ENCODE measurements at regions not wholly inside any gene's neighbourhood (a gene's known extent, or its start where the extent isn't known, plus 50 kb on each side); places are given as distances from the start of the nearest gene placed in this dataset.

DNA sequence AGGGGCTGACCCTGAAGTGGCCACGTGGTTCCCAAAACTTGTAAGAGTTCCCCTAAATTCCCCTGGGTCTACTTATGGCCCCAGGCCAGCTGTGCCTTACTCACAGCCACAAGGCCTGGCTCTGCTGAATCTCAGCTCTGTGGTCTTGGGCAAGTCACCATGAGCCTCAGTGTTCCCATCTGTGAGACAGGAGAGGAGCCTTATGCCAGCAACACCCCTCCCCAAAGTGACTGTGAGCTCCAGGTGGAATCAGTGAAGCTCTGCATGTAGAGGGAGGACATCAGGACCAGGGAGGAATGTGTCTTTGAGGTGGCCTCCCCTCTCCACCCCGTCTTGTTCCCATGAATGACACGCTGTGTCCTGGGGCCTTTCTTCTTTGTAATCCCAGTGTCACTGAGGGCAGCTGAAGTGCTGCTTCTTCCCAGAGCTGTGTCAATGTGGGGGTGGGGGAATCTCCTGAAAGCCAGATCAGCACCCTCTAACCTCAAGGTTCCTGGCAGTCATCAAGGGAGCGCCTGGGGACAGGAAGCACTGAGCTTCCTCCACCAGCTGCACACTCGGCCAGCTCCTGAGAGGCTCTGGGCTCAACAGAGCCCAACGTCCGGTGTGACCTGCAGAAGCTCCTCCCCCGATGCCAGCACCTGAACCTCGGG is 258.9 kb downstream of the UACA start:
- Histone ChIP-seq H3K36me3 (ENCODE audit: control insufficient read depth, low read length) (no peaks in the 10 kb centered on the region), H4K20me1 (ENCODE audit: control insufficient read depth, insufficient read depth, low read depth, low read length) (no peaks in the 10 kb centered on the region), H3K9me2 (replicated peaks; ENCODE audit: control insufficient read depth, low read length) (no peaks in the 10 kb centered on the region), H3K4me1 (ENCODE audit: control insufficient read depth, low read length) (peaks cover 50% of the 10 kb centered on the region), H3K4me3 (ENCODE audit: low read length) (peak overlapping the region; percentile 5; the same call in 1 of the 2 replicates), H3K79me2 (ENCODE audit: control insufficient read depth, low read length) (no peaks in the 10 kb centered on the region), H3F3A (ENCODE audit: control insufficient read depth, insufficient read depth) (no peaks in the 10 kb centered on the region), H3K27me3 (ENCODE audit: control insufficient read depth, low read length) (peaks cover 11% of the 10 kb centered on the region), H3K4me2 (ENCODE audit: low read length) (peak overlapping the region; percentile 47), H3K27ac (ENCODE audit: low read depth, low read length) (no peak overlapping the region), H3K9me3 (ENCODE audit: control insufficient read depth, insufficient read depth, low read length) (peaks cover 6% of the 10 kb centered on the region)
- no peak for TF ChIP-seq EZH2phosphoT487 (IDR thresholded peaks at IDR 0.05; ENCODE audit: borderline replicate concordance, low read length)
- no peak for TF ChIP-seq CTCF (IDR thresholded peaks at IDR 0.05; ENCODE audit: low read depth, low read length, poor library complexity, severe bottlenecking)

DNA sequence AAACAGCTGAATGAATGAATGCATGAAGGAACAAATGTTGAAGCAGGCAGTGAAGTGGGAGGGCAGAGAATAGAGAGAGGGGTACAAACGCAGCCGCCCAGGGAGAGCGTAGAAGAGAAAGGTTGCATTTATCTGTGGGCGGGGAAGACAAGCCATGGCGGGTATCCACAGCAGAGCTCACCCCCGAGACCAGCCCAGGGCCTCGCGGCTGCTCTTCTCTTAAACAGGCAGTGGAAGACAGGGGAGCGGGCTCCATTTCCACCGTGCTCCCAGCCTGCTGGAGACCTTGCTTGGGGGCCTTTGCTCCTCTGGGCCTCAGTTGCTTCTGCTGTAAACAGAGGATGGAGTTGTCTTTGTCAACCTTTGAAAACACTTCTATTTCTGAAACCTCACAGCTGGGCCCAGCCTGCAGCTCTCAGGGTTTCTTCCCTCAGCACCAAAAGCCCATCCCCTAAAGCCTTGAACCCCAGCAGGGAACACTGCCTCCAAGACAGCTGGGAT is 259.5 kb downstream of the UACA start:
- H3K79me2 ChIP-seq (ENCODE audit: control insufficient read depth, low read length) = no peaks in the 10 kb centered on the region
- H3K9me2 ChIP-seq (replicated peaks; ENCODE audit: control insufficient read depth, low read length) = no peaks in the 10 kb centered on the region
- no peaks in the 10 kb centered on the region for H4K20me1 ChIP-seq (ENCODE audit: control insufficient read depth, insufficient read depth, low read depth, low read length)
- no peaks in the 10 kb centered on the region for H3K36me3 ChIP-seq (ENCODE audit: control insufficient read depth, low read length)
- no peaks in the 10 kb centered on the region for H3F3A ChIP-seq (ENCODE audit: control insufficient read depth, insufficient read depth)
- H3K4me3 ChIP-seq (ENCODE audit: low read length) = peak overlapping the region; percentile 5; the same call in 1 of the 2 replicates
- H3K4me2 ChIP-seq (ENCODE audit: low read length) = peak overlapping the region; percentile 47
- peaks cover 11% of the 10 kb centered on the region for H3K27me3 ChIP-seq (ENCODE audit: control insufficient read depth, low read length)
- TF ChIP-seq EZH2phosphoT487 (IDR thresholded peaks at IDR 0.05; ENCODE audit: borderline replicate concordance, low read length) = no peak
- TF ChIP-seq CTCF (IDR thresholded peaks at IDR 0.05; ENCODE audit: low read depth, low read length, poor library complexity, severe bottlenecking) = no peak
- peaks cover 4% of the 10 kb centered on the region; the same call in 1 of the 2 replicates for H3K9me3 ChIP-seq (ENCODE audit: control insufficient read depth, insufficient read depth, low read length)
- H3K4me1 ChIP-seq (ENCODE audit: control insufficient read depth, low read length) = peaks cover 46% of the 10 kb centered on the region
- no peak overlapping the region for H3K27ac ChIP-seq (ENCODE audit: low read depth, low read length)

DNA sequence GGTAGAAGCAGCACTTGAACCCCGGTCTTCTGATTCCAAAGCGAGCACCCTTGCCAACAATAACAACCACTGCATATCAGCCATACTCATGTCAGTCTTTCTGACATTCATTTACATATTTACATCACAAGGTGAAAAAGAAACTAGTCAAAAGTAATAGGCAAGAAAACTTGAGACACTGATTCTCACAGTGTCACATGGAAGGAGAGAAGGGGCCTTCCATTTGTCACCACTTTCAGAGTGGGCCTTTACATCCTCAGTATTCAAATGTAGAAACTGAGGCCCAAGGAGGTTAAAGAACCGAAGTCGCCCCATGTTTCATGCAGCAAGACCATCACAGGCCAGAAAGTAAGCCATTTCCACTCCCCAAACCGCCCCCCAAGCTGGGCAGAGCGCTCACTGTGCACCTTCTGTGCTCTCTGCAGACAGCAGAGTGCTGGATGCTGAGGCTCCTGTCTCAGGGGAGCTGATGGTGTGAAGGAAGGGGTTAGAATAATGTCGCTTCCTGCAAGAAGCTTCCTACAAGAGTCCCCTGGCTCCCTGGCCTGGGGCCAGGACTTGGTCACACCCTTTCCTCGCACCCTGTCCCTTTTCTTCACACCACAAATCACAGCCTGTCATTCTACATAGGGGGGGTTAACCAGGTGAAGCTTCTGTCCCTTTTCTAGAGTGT is 260.1 kb downstream of the UACA start:
- peak overlapping the region; percentile 47 for H3K4me2 ChIP-seq (ENCODE audit: low read length)
- peaks cover 11% of the 10 kb centered on the region for H3K27me3 ChIP-seq (ENCODE audit: control insufficient read depth, low read length)
- H3K27ac ChIP-seq (ENCODE audit: low read depth, low read length) = no peak overlapping the region
- no peak overlapping the region; the same call in 1 of the 2 replicates for H3K4me3 ChIP-seq (ENCODE audit: low read length)
- peaks cover 41% of the 10 kb centered on the region for H3K4me1 ChIP-seq (ENCODE audit: control insufficient read depth, low read length)
- no peaks in the 10 kb centered on the region for H3K79me2 ChIP-seq (ENCODE audit: control insufficient read depth, low read length)
- no peaks in the 10 kb centered on the region for H3K9me3 ChIP-seq (ENCODE audit: control insufficient read depth, insufficient read depth, low read length)
- TF ChIP-seq EZH2phosphoT487 (IDR thresholded peaks at IDR 0.05; ENCODE audit: borderline replicate concordance, low read length) (no peak), CTCF (IDR thresholded peaks at IDR 0.05; ENCODE audit: low read depth, low read length, poor library complexity, severe bottlenecking) (no peak)
- H3K36me3 ChIP-seq (ENCODE audit: control insufficient read depth, low read length) = no peaks in the 10 kb centered on the region
- H3K9me2 ChIP-seq (replicated peaks; ENCODE audit: control insufficient read depth, low read length) = no peaks in the 10 kb centered on the region
- H4K20me1 ChIP-seq (ENCODE audit: control insufficient read depth, insufficient read depth, low read depth, low read length) = no peaks in the 10 kb centered on the region
- no peaks in the 10 kb centered on the region for H3F3A ChIP-seq (ENCODE audit: control insufficient read depth, insufficient read depth)
